ENCODE measurements at regions not wholly inside any gene's neighbourhood (a gene's known extent, or its start where the extent isn't known, plus 50 kb on each side); places are given as distances from the start of the nearest gene placed in this dataset.

- intact Hi-C loops (cut with DNase I): no loop called here
- no peak overlapping the region for H3K27ac ChIP-seq
Measured at GRCh38 chr4:138611017-138611416, 368.9 kb upstream of the SLC7A11 start.

GRCh38 chr4:138609943-138610350 lies 367.8 kb upstream of the SLC7A11 start:
- H3K27ac ChIP-seq: no peak overlapping the region
- intact Hi-C loops (cut with DNase I): no loop called here
- H3K4me3 ChIP-seq: no peak overlapping the region
- no peaks in the 10 kb centered on the region for H3K9me3 ChIP-seq
- no peak for TF ChIP-seq EP300 (IDR thresholded peaks at IDR 0.05)
- no peak for TF ChIP-seq POLR2A (IDR thresholded peaks at IDR 0.05)
- no peak for TF ChIP-seq CTCF (IDR thresholded peaks at IDR 0.05)
- H3K4me1 ChIP-seq (ENCODE audit: insufficient read depth): no peaks in the 10 kb centered on the region
- H3K36me3 ChIP-seq: no peaks in the 10 kb centered on the region
- no peak for DNase-seq
- WGBS, 3 donors: 21 to 35% (median 28%) methylated on average over 2 of the region's 2 CpGs
- no peaks in the 10 kb centered on the region for H3K27me3 ChIP-seq

More at GRCh38 chr4:138611017-138611416, 368.9 kb upstream of the SLC7A11 start:
- 37 to 49% (median 45%) methylated on average over 1 of the region's 1 CpG for WGBS, 3 donors
- H3K36me3 ChIP-seq: no peaks in the 10 kb centered on the region
- H3K4me3 ChIP-seq: no peak overlapping the region
- H3K9me3 ChIP-seq: no peaks in the 10 kb centered on the region
- TF ChIP-seq CTCF (IDR thresholded peaks at IDR 0.05): no peak
- no peaks in the 10 kb centered on the region for H3K27me3 ChIP-seq
- H3K4me1 ChIP-seq (ENCODE audit: insufficient read depth): no peaks in the 10 kb centered on the region
- DNase-seq: no peak

- no peak for DNase-seq
- Histone ChIP-seq H3K36me3 (no peaks in the 10 kb centered on the region), H3K4me3 (no peak overlapping the region), H3K27ac (no peak overlapping the region), H3K27me3 (no peaks in the 10 kb centered on the region), H3K9me3 (no peaks in the 10 kb centered on the region), H3K4me1 (ENCODE audit: insufficient read depth) (no peaks in the 10 kb centered on the region)
- WGBS, 3 donors: 65 to 80% (median 72%) methylated on average over 2 of the region's 2 CpGs
- intact Hi-C loops (cut with DNase I): no loop called here
- TF ChIP-seq CTCF (IDR thresholded peaks at IDR 0.05) (no peak), POLR2A (IDR thresholded peaks at IDR 0.05) (no peak), EP300 (IDR thresholded peaks at IDR 0.05) (no peak)
Measured at GRCh38 chr4:138604556-138604955, 362.4 kb upstream of the SLC7A11 start.

GRCh38 chr4:138602664-138603063 lies 360.5 kb upstream of the SLC7A11 start:
- H3K4me3 ChIP-seq: no peak overlapping the region
- intact Hi-C loops (cut with DNase I): no loop called here
- WGBS, 3 donors: 48 to 70% (median 65%) methylated on average over 2 of the region's 2 CpGs
- no peak for TF ChIP-seq EP300 (IDR thresholded peaks at IDR 0.05)
- no peak for TF ChIP-seq CTCF (IDR thresholded peaks at IDR 0.05)
- no peak for TF ChIP-seq POLR2A (IDR thresholded peaks at IDR 0.05)
- no peaks in the 10 kb centered on the region for H3K9me3 ChIP-seq
- H3K4me1 ChIP-seq (ENCODE audit: insufficient read depth): no peaks in the 10 kb centered on the region
- H3K27me3 ChIP-seq: no peaks in the 10 kb centered on the region
- no peak overlapping the region for H3K27ac ChIP-seq
- H3K36me3 ChIP-seq: no peaks in the 10 kb centered on the region
- no peak for DNase-seq

GRCh38 chr4:138599965-138600364 lies 357.8 kb upstream of the SLC7A11 start:
- intact Hi-C loops (cut with DNase I): no loop called here
- no peaks in the 10 kb centered on the region for H3K36me3 ChIP-seq
- DNase-seq: no peak
- H3K27me3 ChIP-seq: no peaks in the 10 kb centered on the region
- 83 to 88% (median 85%) methylated on average over 4 of the region's 4 CpGs for WGBS, 3 donors
- no peaks in the 10 kb centered on the region for H3K9me3 ChIP-seq
- TF ChIP-seq CTCF (IDR thresholded peaks at IDR 0.05) (no peak), EP300 (IDR thresholded peaks at IDR 0.05) (no peak), POLR2A (IDR thresholded peaks at IDR 0.05) (no peak)
- no peak overlapping the region for H3K4me3 ChIP-seq
- no peak overlapping the region for H3K27ac ChIP-seq
- H3K4me1 ChIP-seq (ENCODE audit: insufficient read depth): no peaks in the 10 kb centered on the region
